ENCODE measurements at regions not wholly inside any gene's neighbourhood (a gene's known extent, or its start where the extent isn't known, plus 50 kb on each side); places are given as distances from the start of the nearest gene placed in this dataset.

GRCh38 chr16:80191928-80192327 lies 348.9 kb upstream of the DYNLRB2 start:
- no peak overlapping the region for H3K27ac ChIP-seq
- TF ChIP-seq CTCF (conservative IDR thresholded peaks at IDR 0.05): no peak

GRCh38 chr16:80189476-80190175 lies 351.2 kb upstream of the DYNLRB2 start:
- TF ChIP-seq CTCF (conservative IDR thresholded peaks at IDR 0.05): no peak
- peak overlapping the region; percentile 78 for H3K27ac ChIP-seq

- no peak for TF ChIP-seq CTCF (conservative IDR thresholded peaks at IDR 0.05)
- no peak overlapping the region for H3K27ac ChIP-seq
Measured at GRCh38 chr16:80176114-80176513, 364.7 kb upstream of the DYNLRB2 start.

GRCh38 chr16:80175011-80175410 lies 365.8 kb upstream of the DYNLRB2 start:
- TF ChIP-seq CTCF (conservative IDR thresholded peaks at IDR 0.05): no peak
- H3K27ac ChIP-seq: no peak overlapping the region

- no peak overlapping the region for H3K27ac ChIP-seq
- TF ChIP-seq CTCF (conservative IDR thresholded peaks at IDR 0.05): no peak
Measured at GRCh38 chr16:80174416-80174815, 366.4 kb upstream of the DYNLRB2 start.

- H3K27ac ChIP-seq: no peak overlapping the region
Measured at GRCh38 chr16:80171746-80172145, 369.0 kb upstream of the DYNLRB2 start.

GRCh38 chr16:80171199-80171598 lies 369.6 kb upstream of the DYNLRB2 start:
- TF ChIP-seq CTCF (conservative IDR thresholded peaks at IDR 0.05): no peak

More at GRCh38 chr16:80171746-80172145, 369.0 kb upstream of the DYNLRB2 start:
- no peak for TF ChIP-seq CTCF (conservative IDR thresholded peaks at IDR 0.05)

More at GRCh38 chr16:80171199-80171598, 369.6 kb upstream of the DYNLRB2 start:
- H3K27ac ChIP-seq: no peak overlapping the region
